ENCODE measurements at regions not wholly inside any gene's neighbourhood (a gene's known extent, or its start where the extent isn't known, plus 50 kb on each side); places are given as distances from the start of the nearest gene placed in this dataset.

- Histone ChIP-seq H3K9me2 (ENCODE audit: insufficient read depth) (no peaks in the 10 kb centered on the region), H3K4me2 (ENCODE audit: low read length) (no peak overlapping the region), H3K9me3 (ENCODE audit: control insufficient read depth in 1 of 2, insufficient read depth in 1 of 2, low read depth in 1 of 2, low read length in 2 of 2) (no peaks in the 10 kb centered on the region), H3K27me3 (ENCODE audit: insufficient read depth, low read length) (no peaks in the 10 kb centered on the region), H3K27ac (ENCODE audit: low read depth, low read length) (no peak overlapping the region), H3K79me2 (ENCODE audit: insufficient read depth, low read length) (no peaks in the 10 kb centered on the region), H4K20me1 (ENCODE audit: insufficient read depth) (no peaks in the 10 kb centered on the region), H3K4me1 (ENCODE audit: control insufficient read depth in 1 of 2, insufficient read depth in 2 of 2, low read length in 2 of 2) (no peaks in the 10 kb centered on the region), H2AFZ (ENCODE audit: low read depth, low read length, poor library complexity, severe bottlenecking) (no peak overlapping the region), H3K9ac (ENCODE audit: low read length) (no peak overlapping the region), H3K36me3 (ENCODE audit: control insufficient read depth in 1 of 2, insufficient read depth in 2 of 2, low read length in 2 of 2) (no peaks in the 10 kb centered on the region), H3K4me3 (replicated peaks in 1 of 2; ENCODE audit: low read depth in 1 of 2, low read length in 2 of 2) (no peak overlapping the region)
- POLR2A ChIA-PET = interaction anchor here (0.5 kb wide), 1 partner anchor 62 kb away, joined by 7 read pairs; no protein-coding TSS in a partner anchor
- DNase-seq (ENCODE audit: low read depth, low spot score) (no peak), ATAC-seq (no peak)
- CTCF ChIA-PET = no interaction called here
- intact Hi-C loops (cut with micrococcal nuclease) = no loop called here
- TF ChIP-seq EZH2 (IDR thresholded peaks at IDR 0.05) = no peak
- TF ChIP-seq POLR2A (IDR thresholded peaks at IDR 0.05; ENCODE audit: borderline replicate concordance, extremely low read depth, insufficient read depth, insufficient read length) = no peak
- TF ChIP-seq CTCF (IDR thresholded peaks at IDR 0.05 in 2 of 3, conservative IDR thresholded peaks at IDR 0.05 in 1 of 3; ENCODE audit: borderline replicate concordance in 1 of 3, insufficient read depth in 1 of 3, low read depth in 2 of 3, low read length in 2 of 3) = no peak
- TF ChIP-seq JUND (IDR thresholded peaks at IDR 0.05) = no peak
- TF ChIP-seq EGR1 (IDR thresholded peaks at IDR 0.05; ENCODE audit: low read depth) = no peak
- TF ChIP-seq CEBPB (IDR thresholded peaks at IDR 0.05; ENCODE audit: low read depth) = no peak
- no TSS peak for BruUV-seq (replicated peaks)
- RAD21 ChIA-PET (ENCODE audit: low non-redundant PET in 1 of 2, low total read pairs in 2 of 2, uncharacterized antibody in 2 of 2, unreplicated experiment in 2 of 2) = no interaction called here
These were observed 133.9 kb upstream of the FOXN2 start for GRCh38 chr2:48180557-48180956.

GRCh38 chr2:48183276-48183675 is 131.2 kb upstream of the FOXN2 start:
- Histone ChIP-seq H3K4me3 (replicated peaks in 1 of 2; ENCODE audit: low read depth in 1 of 2, low read length in 2 of 2) (no peak overlapping the region), H3K4me1 (ENCODE audit: control insufficient read depth in 1 of 2, insufficient read depth in 2 of 2, low read length in 2 of 2) (no peaks in the 10 kb centered on the region), H3K9me3 (ENCODE audit: control insufficient read depth in 1 of 2, insufficient read depth in 1 of 2, low read depth in 1 of 2, low read length in 2 of 2) (no peaks in the 10 kb centered on the region), H3K27me3 (ENCODE audit: insufficient read depth, low read length) (no peaks in the 10 kb centered on the region), H3K9ac (ENCODE audit: low read length) (no peak overlapping the region), H2AFZ (ENCODE audit: low read depth, low read length, poor library complexity, severe bottlenecking) (no peak overlapping the region), H3K27ac (ENCODE audit: low read depth, low read length) (no peak overlapping the region), H3K9me2 (ENCODE audit: insufficient read depth) (no peaks in the 10 kb centered on the region; the same call in 1 of the 2 replicates), H3K36me3 (ENCODE audit: control insufficient read depth in 1 of 2, insufficient read depth in 2 of 2, low read length in 2 of 2) (no peaks in the 10 kb centered on the region), H3K79me2 (ENCODE audit: insufficient read depth, low read length) (no peaks in the 10 kb centered on the region), H4K20me1 (ENCODE audit: insufficient read depth) (no peaks in the 10 kb centered on the region), H3K4me2 (ENCODE audit: low read length) (no peak overlapping the region)
- no peak for DNase-seq (ENCODE audit: low read depth, low spot score)
- intact Hi-C loops (cut with micrococcal nuclease) = no loop called here
- ATAC-seq = no peak
- ChIA-PET RAD21 (ENCODE audit: low non-redundant PET in 1 of 2, low total read pairs in 2 of 2, uncharacterized antibody in 2 of 2, unreplicated experiment in 2 of 2) (no interaction called here), POLR2A (no interaction called here), CTCF (no interaction called here)
- no TSS peak for BruUV-seq (replicated peaks)
- TF ChIP-seq ZFX (IDR thresholded peaks at IDR 0.05) (no peak), EZH2phosphoT487 (IDR thresholded peaks at IDR 0.05; ENCODE audit: borderline replicate concordance) (no peak), POLR2AphosphoS5 (IDR thresholded peaks at IDR 0.05; ENCODE audit: low read depth, low read length) (no peak), ELF1 (IDR thresholded peaks at IDR 0.05; ENCODE audit: borderline replicate concordance, low read depth) (no peak), FOSL1 (IDR thresholded peaks at IDR 0.05; ENCODE audit: low read depth) (no peak), SRF (IDR thresholded peaks at IDR 0.05; ENCODE audit: low read depth) (no peak), EZH2 (IDR thresholded peaks at IDR 0.05) (no peak), ZBTB33 (IDR thresholded peaks at IDR 0.05; ENCODE audit: extremely low read depth, insufficient replicate concordance, low read length) (no peak), RAD21 (IDR thresholded peaks at IDR 0.05; ENCODE audit: low read depth) (no peak), SP1 (IDR thresholded peaks at IDR 0.05; ENCODE audit: low read depth) (no peak), MAX (IDR thresholded peaks at IDR 0.05) (no peak)
